HCT116 (cell line): ENCODE measurements at regions not wholly inside any gene's neighbourhood (a gene's known extent, or its start where the extent isn't known, plus 50 kb on each side); places are given as distances from the start of the nearest gene placed in this dataset.

Experiments used
- ATAC-seq: fragments of 200-7000 bp; cut with Tn5 transposase; 2 replicates; pipeline ENCODE4 v1.9.1; 2020; ENCODE audit warnings: mild to moderate bottlenecking, moderate library complexity
- BruUV-seq: library from RNA; stranded (reverse); fragments of 400-500 nt; replicated peaks from 2 replicates; lab custom pipeline; 2021; lab: Mats Ljungman, UMichigan
- CTCF ChIA-PET: fragments of 300-600 bp; sonication (Branson Sonifier 250); formaldehyde crosslinking; loops from one replicate; lab custom pipeline; 2021; ENCODE audit warnings: antibody characterized with exemption; lab: Charles Lee
- POLR2A ChIA-PET: fragments of 300-600, 350-600 bp; sonication (Branson Sonifier 250); formaldehyde crosslinking; loops from one replicate; lab custom pipeline; 2021; ENCODE audit warnings: antibody characterized with exemption; lab: Charles Lee
- RAD21 ChIA-PET, 2 experiments: fragments of 300-600 bp; sonication (Branson Sonifier 250); formaldehyde crosslinking; loops; one replicate each; lab custom pipeline; 2023; ENCODE audit warnings: low total read pairs in 2 of 2; ENCODE audit not compliant: uncharacterized antibody in 2 of 2, unreplicated experiment in 2 of 2, low non-redundant PET in 1 of 2; lab: Charles Lee
- DNase-seq: peaks from one replicate; pipeline ENCODE4 v3.0.0-alpha.2; 2010; ENCODE audit warnings: low read depth, low spot score
- H2AFZ ChIP-seq: fragments of 200-600 bp; shearing (Covaris generic), sonication (generic); 2 replicates; pipeline ENCODE4 v1.6.1; 2017; ENCODE audit warnings: low read depth, mixed run types, mixed read lengths, antibody characterized with exemption, low read length; ENCODE audit not compliant: poor library complexity, severe bottlenecking
- H3K27ac ChIP-seq: 2 replicates; pipeline ENCODE4 v1.5.1; 2012; ENCODE audit warnings: low read depth, low read length
- H3K27me3 ChIP-seq: fragments of 200-600 bp; sonication (generic); 2 replicates; pipeline ENCODE4 v1.6.1; 2016; ENCODE audit warnings: mixed run types, low read length, mixed read lengths; ENCODE audit not compliant: insufficient read depth
- H3K36me3 ChIP-seq, 2 experiments: fragments of 200-500 bp in 1 of 2; fragments of 200-600 bp in 1 of 2; sonication (Bioruptor generic) in 1 of 2; sonication (generic) in 1 of 2; 2 replicates each; pipeline versions ENCODE4 v1.5.1 to v1.6.1; 2014 to 2016; ENCODE audit warnings: low read length in 2 of 2, inconsistent platforms in 1 of 2, mixed read lengths in 1 of 2, mixed run types in 1 of 2; ENCODE audit not compliant: insufficient read depth in 2 of 2, control insufficient read depth in 1 of 2
- H3K4me1 ChIP-seq, 2 experiments: fragments of 200-600 bp in 1 of 2; sonication (generic) in 1 of 2; 2 replicates each; pipeline versions ENCODE4 v1.5.1 to v1.6.1; 2012 to 2017; ENCODE audit warnings: low read length in 2 of 2, inconsistent platforms in 1 of 2, mild to moderate bottlenecking in 1 of 2, mixed read lengths in 1 of 2, mixed run types in 1 of 2, moderate library complexity in 1 of 2; ENCODE audit not compliant: insufficient read depth in 2 of 2, control insufficient read depth in 1 of 2
- H3K4me2 ChIP-seq: fragments of 200-600 bp; sonication (generic); 2 replicates; pipeline ENCODE4 v1.6.1; 2017; ENCODE audit warnings: mixed run types, low read length, mixed read lengths
- H3K4me3 ChIP-seq, 2 experiments: fragments of 200-600 bp in 1 of 2; sonication (generic) in 1 of 2; replicated peaks in 1 of 2; 2 replicates each; pipeline ENCODE4 v1.5.1; 2011 to 2016; ENCODE audit warnings: low read length in 2 of 2, control low read depth in 1 of 2, low read depth in 1 of 2, mild to moderate bottlenecking in 1 of 2, mixed read lengths in 1 of 2, mixed run types in 1 of 2
- H3K79me2 ChIP-seq: fragments of 200-600 bp; sonication (generic); 2 replicates; pipeline ENCODE4 v1.6.1; 2017; ENCODE audit warnings: mild to moderate bottlenecking, mixed run types, low read length, moderate library complexity, mixed read lengths; ENCODE audit not compliant: insufficient read depth
- H3K9ac ChIP-seq: fragments of 200-600 bp; sonication (generic); 2 replicates; pipeline ENCODE4 v1.6.1; 2016; ENCODE audit warnings: low read length, mixed read lengths
- H3K9me2 ChIP-seq: fragments of 200-600 bp; sonication (generic), shearing (Covaris generic); 2 replicates; pipeline ENCODE4 v1.6.1; 2017; ENCODE audit warnings: mixed run types, mild to moderate bottlenecking, moderate library complexity; ENCODE audit not compliant: insufficient read depth
- H3K9me3 ChIP-seq, 2 experiments: fragments of 200-500 bp in 1 of 2; fragments of 200-600 bp in 1 of 2; sonication (Bioruptor generic) in 1 of 2; sonication (generic) in 1 of 2; 2 replicates each; pipeline ENCODE4 v1.6.1; 2014 to 2017; ENCODE audit warnings: low read length in 2 of 2, mixed read lengths in 2 of 2, inconsistent platforms in 1 of 2, low read depth in 1 of 2, mild to moderate bottlenecking in 1 of 2, mixed run types in 1 of 2, moderate library complexity in 1 of 2; ENCODE audit not compliant: control insufficient read depth in 1 of 2, insufficient read depth in 1 of 2
- H4K20me1 ChIP-seq: fragments of 200-600 bp; sonication (generic), shearing (Covaris generic); 2 replicates; pipeline ENCODE4 v1.6.1; 2017; ENCODE audit warnings: mixed run types, mild to moderate bottlenecking, moderate library complexity; ENCODE audit not compliant: insufficient read depth
- ATF3 ChIP-seq: IDR thresholded peaks from 2 replicates; pipeline ENCODE4 v1.6.1; 2012
- CTCF ChIP-seq, 3 experiments: fragments of 200-600 bp in 1 of 3; sonication (generic) in 1 of 3; IDR thresholded peaks in 2 of 3; conservative IDR thresholded peaks in 1 of 3; 2 replicates each; pipeline ENCODE4 v1.5.1; 2012 to 2017; ENCODE audit warnings: low read depth in 2 of 3, low read length in 2 of 3, antibody characterized with exemption in 1 of 3, borderline replicate concordance in 1 of 3, control low read depth in 1 of 3, mild to moderate bottlenecking in 1 of 3, mixed read lengths in 1 of 3, mixed run types in 1 of 3, moderate library complexity in 1 of 3; ENCODE audit not compliant: insufficient read depth in 1 of 3
- EGR1 ChIP-seq: IDR thresholded peaks from 2 replicates; pipeline ENCODE4 v1.6.1; 2012; ENCODE audit warnings: low read depth
- FOSL1 ChIP-seq: IDR thresholded peaks from 2 replicates; pipeline ENCODE4 v1.6.1; 2012; ENCODE audit warnings: low read depth
- MAX ChIP-seq: IDR thresholded peaks from 2 replicates; pipeline ENCODE4 v1.6.1; 2012
- SP1 ChIP-seq: IDR thresholded peaks from 2 replicates; pipeline ENCODE4 v1.6.1; 2012; ENCODE audit warnings: low read depth
- SRF ChIP-seq: IDR thresholded peaks from 2 replicates; pipeline ENCODE4 v1.6.1; 2012; ENCODE audit warnings: low read depth
- YY1 ChIP-seq: IDR thresholded peaks from 2 replicates; pipeline ENCODE4 v1.6.1; 2011; ENCODE audit warnings: low read length, low read depth, moderate library complexity, mild to moderate bottlenecking; ENCODE audit not compliant: insufficient replicate concordance; ENCODE audit errors: extremely low read depth
- ZNF274 ChIP-seq: fragments of 200-500 bp; sonication (Bioruptor generic); IDR thresholded peaks from 2 replicates; pipeline ENCODE4 v1.6.1; 2014; ENCODE audit warnings: mild to moderate bottlenecking, low read depth, low read length, inconsistent platforms
- intact Hi-C: fragments of 100-400 bp; cut with micrococcal nuclease; formaldehyde crosslinking; loops from 2 replicates; pipeline ENCODE4 v1.10.0; 2022

GRCh38 chr3:87423336-87423735 lies 147.0 kb upstream of the POU1F1 start:
- no peak for ATAC-seq
- CTCF ChIA-PET = no interaction called here
- Histone ChIP-seq H4K20me1 (no peaks in the 10 kb centered on the region), H2AFZ (no peak overlapping the region), H3K4me3 (no peak overlapping the region), H3K9me3 (no peaks in the 10 kb centered on the region), H3K79me2 (no peaks in the 10 kb centered on the region), H3K9ac (no peak overlapping the region), H3K9me2 (no peaks in the 10 kb centered on the region), H3K4me2 (no peak overlapping the region), H3K27me3 (no peaks in the 10 kb centered on the region), H3K27ac (no peak overlapping the region), H3K4me1 (no peaks in the 10 kb centered on the region), H3K36me3 (no peaks in the 10 kb centered on the region)
- TF ChIP-seq MAX (no peak), SP1 (no peak), ZNF274 (no peak), YY1 (no peak), FOSL1 (no peak)
- intact Hi-C loops = no loop called here
- RAD21 ChIA-PET = no interaction called here
- no TSS peak for BruUV-seq
- no peak for DNase-seq
- POLR2A ChIA-PET = no interaction called here

DNA sequence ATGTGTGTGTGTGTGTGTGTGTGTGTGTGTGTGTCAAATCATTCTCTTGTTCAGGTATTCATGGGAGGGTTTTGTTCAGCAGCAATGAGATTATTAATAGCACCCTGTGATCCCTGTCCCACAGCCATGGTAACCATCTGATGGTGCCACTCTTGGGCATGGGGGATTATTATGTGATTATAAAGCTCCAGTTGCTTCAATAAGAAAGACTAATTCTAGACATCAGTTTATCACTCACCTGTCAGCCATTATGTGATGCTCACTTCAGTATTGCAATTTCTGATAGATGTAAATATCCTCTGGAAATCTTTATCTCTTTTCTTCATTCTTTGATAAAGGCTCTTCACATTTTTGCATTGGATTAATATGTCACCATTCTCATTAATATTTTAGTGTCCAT lies 145.9 kb upstream of the POU1F1 start:
- no peak for TF ChIP-seq ATF3
- no peak for TF ChIP-seq EGR1
- TF ChIP-seq SRF = no peak
- TF ChIP-seq FOSL1 = no peak
- no peak for TF ChIP-seq CTCF (IDR thresholded peaks at IDR 0.05 in 2 of 3, conservative IDR thresholded peaks at IDR 0.05 in 1 of 3; ENCODE audit: borderline replicate concordance in 1 of 3, insufficient read depth in 1 of 3, low read depth in 2 of 3, low read length in 2 of 3)
- TF ChIP-seq, all 23 proteins: peak for 0
- Histone ChIP-seq H3K27ac (no peak overlapping the region), H2AFZ (no peak overlapping the region), H4K20me1 (no peaks in the 10 kb centered on the region), H3K9me3 (no peaks in the 10 kb centered on the region), H3K36me3 (no peaks in the 10 kb centered on the region), H3K79me2 (no peaks in the 10 kb centered on the region), H3K4me1 (no peaks in the 10 kb centered on the region), H3K4me3 (no peak overlapping the region), H3K9me2 (no peaks in the 10 kb centered on the region), H3K27me3 (no peaks in the 10 kb centered on the region), H3K9ac (no peak overlapping the region), H3K4me2 (no peak overlapping the region)
- POLR2A ChIA-PET = no interaction called here
- DNase-seq (no peak), ATAC-seq (no peak)
- BruUV-seq = no TSS peak
- CTCF ChIA-PET = no interaction called here
- intact Hi-C loops = no loop called here
- RAD21 ChIA-PET = no interaction called here
